Testis (tissue), 2 donors: ENCODE measurements at regions not wholly inside any gene's neighbourhood (a gene's known extent, or its start where the extent isn't known, plus 50 kb on each side); places are given as distances from the start of the nearest gene placed in this dataset.

Experiments used
- POLR2A ChIP-seq: fragments of 450-650 bp; IDR thresholded peaks from one replicate; pipeline ENCODE4 v1.6.1; 2017; ENCODE audit warnings: antibody characterized with exemption, mild to moderate bottlenecking, moderate library complexity
- TF ChIP-seq, protein P1 (sequence below), 3 experiments: fragments of 450-650 bp in 2 of 3; fragments of 200-600 bp in 1 of 3; sonication (generic) in 1 of 3; IDR thresholded peaks; one replicate each; pipeline ENCODE4 v1.5.1; 2016 to 2019; ENCODE audit warnings: antibody characterized with exemption in 3 of 3, mild to moderate bottlenecking in 2 of 3, moderate library complexity in 1 of 3

DNA sequence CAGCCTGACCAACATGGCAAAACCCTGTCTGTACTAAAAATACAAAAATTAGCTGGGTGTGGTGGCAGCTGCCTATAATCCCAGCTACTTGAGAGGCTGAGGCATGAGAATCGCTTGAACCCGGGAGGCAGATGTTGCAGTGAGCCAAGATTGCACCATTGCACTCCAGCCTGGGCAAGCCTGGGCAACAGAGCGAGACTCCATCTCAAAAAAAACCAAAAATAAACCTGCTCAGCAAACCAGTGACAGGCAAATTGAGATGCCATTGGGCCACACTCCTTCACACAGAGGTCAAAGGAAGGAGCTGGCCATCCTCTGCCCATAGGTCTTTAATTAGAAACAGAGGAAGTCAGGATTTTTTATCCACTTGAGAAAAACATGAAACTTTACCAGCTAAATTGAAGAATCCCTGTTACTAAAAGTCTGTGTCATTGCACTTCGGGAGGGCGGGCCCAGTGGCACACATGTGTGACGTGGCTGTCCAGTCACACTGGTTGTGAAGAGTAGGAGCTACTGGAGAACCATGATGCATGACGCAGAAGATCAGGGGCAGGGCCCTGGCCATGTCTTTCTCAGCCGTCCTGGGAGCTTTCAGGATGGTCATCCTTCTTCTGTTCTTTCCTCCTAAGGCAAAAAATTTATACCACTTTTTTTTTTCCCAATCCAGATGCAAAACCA, 118.3 kb upstream of the ZNF438 start:
- TF ChIP-seq, protein P1, sequence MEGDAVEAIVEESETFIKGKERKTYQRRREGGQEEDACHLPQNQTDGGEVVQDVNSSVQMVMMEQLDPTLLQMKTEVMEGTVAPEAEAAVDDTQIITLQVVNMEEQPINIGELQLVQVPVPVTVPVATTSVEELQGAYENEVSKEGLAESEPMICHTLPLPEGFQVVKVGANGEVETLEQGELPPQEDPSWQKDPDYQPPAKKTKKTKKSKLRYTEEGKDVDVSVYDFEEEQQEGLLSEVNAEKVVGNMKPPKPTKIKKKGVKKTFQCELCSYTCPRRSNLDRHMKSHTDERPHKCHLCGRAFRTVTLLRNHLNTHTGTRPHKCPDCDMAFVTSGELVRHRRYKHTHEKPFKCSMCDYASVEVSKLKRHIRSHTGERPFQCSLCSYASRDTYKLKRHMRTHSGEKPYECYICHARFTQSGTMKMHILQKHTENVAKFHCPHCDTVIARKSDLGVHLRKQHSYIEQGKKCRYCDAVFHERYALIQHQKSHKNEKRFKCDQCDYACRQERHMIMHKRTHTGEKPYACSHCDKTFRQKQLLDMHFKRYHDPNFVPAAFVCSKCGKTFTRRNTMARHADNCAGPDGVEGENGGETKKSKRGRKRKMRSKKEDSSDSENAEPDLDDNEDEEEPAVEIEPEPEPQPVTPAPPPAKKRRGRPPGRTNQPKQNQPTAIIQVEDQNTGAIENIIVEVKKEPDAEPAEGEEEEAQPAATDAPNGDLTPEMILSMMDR (IDR thresholded peaks at IDR 0.05): no peak
- TF ChIP-seq POLR2A: no peak
